KOPT-K1 (cell line): ENCODE measurements at regions not wholly inside any gene's neighbourhood (a gene's known extent, or its start where the extent isn't known, plus 50 kb on each side); places are given as distances from the start of the nearest gene placed in this dataset.
A peak's percentile ranks its signal among the peaks of the same experiment; 100 is the strongest.
"Not testable (repeated sequence)": the region's sequence is repeated elsewhere in the genome, so short reads cannot be mapped to it uniquely, and the experiment has no call there.

Experiments used
- H3K27ac ChIP-seq: fragments of 200-600 bp; sonication (generic); 2 replicates; pipeline ENCODE4 v1.5.1; 2016; ENCODE audit warnings: antibody characterized with exemption, mild to moderate bottlenecking, low read depth, low read length; ENCODE audit not compliant: poor library complexity, severe bottlenecking
- H3K36me3 ChIP-seq: fragments of 200-600 bp; sonication (generic); 2 replicates; pipeline ENCODE4 v1.5.1; 2017; ENCODE audit warnings: antibody characterized with exemption, mild to moderate bottlenecking, low read length, moderate library complexity; ENCODE audit not compliant: insufficient read depth
- H3K9me3 ChIP-seq: fragments of 200-600 bp; sonication (generic); 2 replicates; pipeline ENCODE4 v1.5.1; 2017; ENCODE audit warnings: antibody characterized with exemption, low read length, mild to moderate bottlenecking; ENCODE audit not compliant: insufficient read depth, poor library complexity, severe bottlenecking

DNA sequence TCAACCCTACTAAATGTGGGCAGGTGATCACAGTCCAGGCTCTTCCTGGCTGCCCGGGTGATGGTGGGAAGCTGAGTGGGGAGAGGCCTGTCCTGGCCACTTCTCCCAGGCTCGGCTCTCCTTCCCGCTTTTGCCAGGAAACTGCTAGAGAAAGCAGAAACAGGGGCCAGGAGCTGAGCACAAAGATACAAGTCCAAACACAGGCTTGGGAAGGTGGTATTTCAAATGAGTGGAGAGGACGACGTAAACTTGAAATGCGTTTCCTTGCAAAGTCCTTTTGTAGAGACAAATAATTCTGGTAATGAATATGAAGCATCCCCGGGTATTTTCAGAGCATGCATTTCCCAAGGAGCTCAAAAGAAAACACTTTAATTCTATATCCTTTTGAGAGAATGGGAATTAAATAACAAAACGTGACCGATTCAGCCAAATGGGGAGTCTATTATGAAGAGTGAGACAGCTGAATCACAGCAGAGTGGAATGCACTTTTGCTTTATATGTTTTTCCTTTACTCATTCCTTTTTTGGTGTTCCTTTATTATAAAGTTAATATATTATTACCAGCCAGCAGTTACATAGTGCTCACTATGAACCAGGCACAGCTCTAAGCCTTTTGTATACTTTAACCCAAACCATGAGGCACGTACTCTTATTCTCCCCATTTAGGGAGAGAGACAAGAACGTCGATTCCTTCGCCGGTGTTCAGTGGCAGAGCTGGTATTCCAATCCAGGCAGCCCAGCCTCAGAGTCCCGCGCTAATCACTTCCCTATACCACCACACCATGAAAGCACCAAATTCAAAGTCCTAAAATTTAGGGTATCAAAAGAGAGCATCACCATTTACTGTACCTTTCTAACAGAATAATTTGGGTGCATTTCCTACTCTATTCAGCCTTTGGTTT, 218.2 kb upstream of the KLF14 start:
- Histone ChIP-seq H3K9me3 (no peaks in the 10 kb centered on the region), H3K36me3 (peaks cover 41% of the 10 kb centered on the region), H3K27ac (no peak overlapping the region)

DNA sequence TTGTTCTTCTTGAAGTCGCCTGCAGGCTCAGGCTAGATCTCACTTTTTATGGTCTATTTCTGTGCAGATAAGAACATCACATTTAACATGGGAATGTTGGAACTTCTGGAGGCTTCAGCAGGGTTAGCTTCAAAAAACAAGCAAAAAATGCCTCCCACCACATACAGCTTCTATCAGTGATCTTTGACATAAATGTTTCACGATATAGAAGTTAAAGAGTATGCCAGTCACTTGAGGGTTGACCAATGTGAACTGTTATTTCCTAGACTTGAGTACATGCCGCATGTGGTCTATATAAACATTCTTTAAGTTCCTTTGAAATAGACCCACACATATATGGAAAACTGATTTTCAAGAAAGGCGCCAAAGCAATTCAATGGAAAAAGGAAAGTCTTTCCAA, 219.2 kb upstream of the KLF14 start:
- Histone ChIP-seq H3K36me3 (peaks cover 41% of the 10 kb centered on the region), H3K9me3 (no peaks in the 10 kb centered on the region), H3K27ac (no peak overlapping the region)

DNA sequence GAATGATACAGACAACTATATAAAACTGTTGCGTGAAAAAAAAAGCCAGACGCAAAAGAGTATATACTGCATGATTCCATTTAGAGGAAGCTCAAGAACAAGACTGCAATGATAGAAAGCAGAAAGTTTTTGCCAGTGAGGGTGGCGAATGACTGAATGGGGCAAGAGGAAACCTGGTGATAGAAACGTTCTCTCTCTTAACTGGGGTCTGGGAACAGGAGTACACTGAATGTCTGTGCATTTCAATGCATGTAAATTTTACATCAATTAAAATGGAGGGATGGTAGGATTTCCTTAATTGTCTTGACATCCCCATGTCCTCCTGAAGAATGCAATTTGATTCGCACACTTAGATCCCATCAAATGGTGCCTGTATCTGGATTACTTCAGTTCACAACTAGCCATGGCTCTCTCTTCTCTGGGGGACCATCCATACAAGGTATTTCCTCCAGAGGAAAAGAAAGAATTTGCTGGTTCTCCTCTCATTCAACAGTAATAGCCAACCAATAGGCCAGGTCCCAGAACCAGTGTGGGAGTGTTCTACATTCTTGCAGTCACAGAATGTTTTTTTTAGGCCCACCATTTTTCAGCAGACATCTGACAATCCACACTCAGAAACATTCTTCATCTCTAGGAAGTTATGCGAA, 221.0 kb upstream of the KLF14 start:
- Histone ChIP-seq H3K36me3 (peaks cover 41% of the 10 kb centered on the region), H3K9me3 (no peaks in the 10 kb centered on the region), H3K27ac (no peak overlapping the region)

DNA sequence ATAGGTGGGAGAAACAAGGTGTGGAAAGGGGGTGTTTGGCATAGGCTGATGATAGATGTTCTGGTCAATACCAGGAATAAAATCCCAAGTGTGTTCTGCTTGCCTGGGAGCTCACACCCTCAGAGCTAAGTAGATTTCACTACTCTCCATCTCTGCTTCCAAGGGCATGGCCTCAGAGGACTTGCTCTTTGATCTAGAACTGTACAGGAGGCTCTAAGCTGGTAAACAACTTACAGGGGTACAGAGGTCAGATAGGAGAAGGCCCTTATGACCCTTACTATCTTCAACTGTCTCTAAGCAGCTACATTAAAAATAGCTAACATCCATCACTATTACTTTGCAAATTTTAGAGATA, 221.5 kb upstream of the KLF14 start:
- peak overlapping the region; percentile 58 for H3K27ac ChIP-seq

DNA sequence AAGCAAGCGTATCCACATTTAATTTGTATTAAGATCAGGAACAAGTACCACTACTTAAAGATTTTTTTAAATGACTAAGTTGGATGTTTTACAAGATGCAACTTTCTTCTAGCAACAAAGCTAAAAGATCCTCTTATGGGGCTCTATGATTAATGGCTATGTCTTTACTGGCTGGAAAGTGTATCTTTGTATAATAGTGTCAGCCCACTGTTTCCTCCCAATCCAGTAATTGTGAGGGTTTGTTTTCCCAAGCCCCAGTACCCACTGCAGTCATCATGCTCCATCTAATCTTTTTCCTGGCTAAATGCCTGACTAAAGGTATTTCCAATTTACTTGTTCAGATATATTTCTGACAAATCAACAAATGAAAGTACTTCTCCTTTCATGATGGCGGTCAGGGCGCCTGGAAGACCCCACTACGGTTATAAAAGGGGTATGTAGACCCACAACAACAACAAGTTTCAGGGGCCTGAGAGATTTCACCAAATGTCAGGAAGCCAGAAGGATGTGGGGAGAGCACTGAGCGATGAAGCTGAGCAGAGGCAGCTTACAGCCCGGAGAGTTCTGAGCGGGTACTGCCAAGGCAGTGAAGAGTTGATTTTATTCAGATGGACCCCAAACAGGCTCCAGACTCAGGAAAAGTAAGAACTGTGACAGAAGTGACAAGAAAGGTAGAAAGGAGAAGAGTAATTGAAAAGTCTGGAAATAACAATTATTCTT, 222.6 kb upstream of the KLF14 start:
- Histone ChIP-seq H3K27ac (peak overlapping the region; percentile 58), H3K36me3 (peaks cover 32% of the 10 kb centered on the region), H3K9me3 (no peaks in the 10 kb centered on the region)

More for the DNA sequence above, 221.5 kb upstream of the KLF14 start:
- Histone ChIP-seq H3K9me3 (no peaks in the 10 kb centered on the region), H3K36me3 (peaks cover 41% of the 10 kb centered on the region)

DNA sequence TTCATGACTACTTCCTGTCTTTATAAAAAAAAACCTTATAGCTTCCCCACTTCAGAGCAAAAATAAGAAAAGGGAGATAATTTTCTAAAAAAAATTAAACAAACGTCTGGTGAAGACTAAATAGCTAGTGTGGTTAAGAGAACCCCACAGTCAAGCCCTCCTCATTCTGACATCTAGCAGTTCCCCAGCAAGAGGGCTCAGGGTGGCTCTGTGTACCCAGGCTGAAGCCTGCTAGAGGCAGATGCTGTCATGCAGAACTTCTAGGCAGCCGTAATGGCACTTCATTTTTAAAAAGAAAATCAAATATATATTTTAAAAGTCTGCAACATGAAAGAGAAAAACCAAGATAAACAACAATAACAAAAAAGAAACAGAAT, 223.1 kb upstream of the KLF14 start:
- peak overlapping the region; percentile 58 for H3K27ac ChIP-seq
- peaks cover 27% of the 10 kb centered on the region for H3K36me3 ChIP-seq
- no peaks in the 10 kb centered on the region for H3K9me3 ChIP-seq

DNA sequence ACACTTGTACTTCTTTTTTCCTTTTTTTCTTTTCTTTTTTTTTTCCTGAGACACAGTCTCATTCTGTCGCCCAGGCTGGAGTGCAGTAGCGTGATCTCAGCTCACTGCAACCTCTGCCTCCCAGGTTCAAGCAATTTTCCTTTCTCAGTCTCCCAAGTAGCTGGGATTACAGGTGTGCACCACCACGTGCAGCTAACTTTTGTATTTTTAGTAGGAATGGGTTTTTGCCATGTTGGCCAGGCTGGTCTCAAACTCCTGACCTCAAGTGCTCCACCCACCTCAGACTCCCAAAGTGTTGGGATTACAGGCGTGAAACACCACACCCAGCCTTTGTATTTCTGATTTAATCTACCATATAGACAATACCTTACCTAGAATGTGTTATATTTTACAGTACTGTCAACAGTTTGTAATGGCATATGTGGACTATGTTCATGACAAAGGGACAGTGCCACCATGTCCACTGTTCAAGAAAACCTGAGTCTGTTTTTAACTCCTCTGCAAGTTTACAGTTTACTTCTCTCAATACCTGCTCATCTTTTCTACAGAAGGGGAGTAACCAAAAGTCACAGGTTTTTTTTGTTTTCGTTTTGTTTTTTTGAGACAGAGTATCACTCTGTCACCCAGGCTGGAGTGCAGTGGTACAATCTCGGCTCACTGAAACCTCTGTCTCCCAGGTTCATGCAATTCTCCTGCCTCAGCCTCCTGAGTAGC, 223.9 kb upstream of the KLF14 start:
- peak overlapping the region; percentile 58 for H3K27ac ChIP-seq
- H3K9me3 ChIP-seq = not testable (repeated sequence)
- peaks cover 21% of the 10 kb centered on the region for H3K36me3 ChIP-seq

DNA sequence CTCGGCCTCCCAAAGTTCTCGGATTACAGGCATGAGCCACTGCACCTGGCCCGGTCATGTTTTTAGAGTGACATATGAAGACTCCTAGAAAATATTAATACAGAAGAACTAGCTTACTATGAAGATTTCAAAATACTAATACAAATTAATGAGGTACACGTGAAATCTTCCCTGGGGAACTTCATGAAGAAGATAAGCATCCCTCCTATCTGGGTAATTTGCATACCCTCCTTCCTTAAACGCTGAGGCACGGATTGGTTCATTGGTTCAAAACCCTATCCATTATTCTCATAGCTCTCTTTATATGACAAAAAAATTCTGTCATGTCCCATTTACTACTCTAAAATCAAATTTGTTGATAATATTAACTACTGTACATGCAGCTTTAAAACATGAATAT, 224.8 kb upstream of the KLF14 start:
- H3K36me3 ChIP-seq = peaks cover 21% of the 10 kb centered on the region

DNA sequence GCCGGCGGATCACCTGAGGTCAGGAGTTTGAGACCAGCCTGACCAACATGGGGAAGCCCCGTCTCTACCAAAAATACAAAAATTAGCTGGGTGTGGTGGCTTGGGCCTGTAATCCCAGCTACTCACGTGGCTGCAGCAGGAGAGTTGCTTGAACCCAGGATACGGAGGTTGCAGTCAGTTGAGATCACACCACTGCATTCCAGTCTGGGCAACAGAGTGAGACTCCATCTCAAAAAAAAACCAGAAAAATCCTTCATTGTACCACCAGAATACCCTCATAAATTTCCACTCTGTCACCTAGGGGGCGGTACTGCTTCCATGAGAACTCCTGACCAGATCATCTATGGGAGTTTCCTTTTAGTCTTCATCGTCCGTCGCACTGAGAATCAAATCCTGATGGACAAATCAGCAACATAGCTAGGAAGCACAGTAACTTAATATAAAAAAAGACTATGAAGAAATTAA, 225.8 kb upstream of the KLF14 start:
- Histone ChIP-seq H3K9me3 (no peaks in the 10 kb centered on the region), H3K36me3 (peaks cover 16% of the 10 kb centered on the region), H3K27ac (peak overlapping the region; percentile 74)

More for the DNA sequence above, 224.8 kb upstream of the KLF14 start:
- Histone ChIP-seq H3K9me3 (no peaks in the 10 kb centered on the region), H3K27ac (no peak overlapping the region)

DNA sequence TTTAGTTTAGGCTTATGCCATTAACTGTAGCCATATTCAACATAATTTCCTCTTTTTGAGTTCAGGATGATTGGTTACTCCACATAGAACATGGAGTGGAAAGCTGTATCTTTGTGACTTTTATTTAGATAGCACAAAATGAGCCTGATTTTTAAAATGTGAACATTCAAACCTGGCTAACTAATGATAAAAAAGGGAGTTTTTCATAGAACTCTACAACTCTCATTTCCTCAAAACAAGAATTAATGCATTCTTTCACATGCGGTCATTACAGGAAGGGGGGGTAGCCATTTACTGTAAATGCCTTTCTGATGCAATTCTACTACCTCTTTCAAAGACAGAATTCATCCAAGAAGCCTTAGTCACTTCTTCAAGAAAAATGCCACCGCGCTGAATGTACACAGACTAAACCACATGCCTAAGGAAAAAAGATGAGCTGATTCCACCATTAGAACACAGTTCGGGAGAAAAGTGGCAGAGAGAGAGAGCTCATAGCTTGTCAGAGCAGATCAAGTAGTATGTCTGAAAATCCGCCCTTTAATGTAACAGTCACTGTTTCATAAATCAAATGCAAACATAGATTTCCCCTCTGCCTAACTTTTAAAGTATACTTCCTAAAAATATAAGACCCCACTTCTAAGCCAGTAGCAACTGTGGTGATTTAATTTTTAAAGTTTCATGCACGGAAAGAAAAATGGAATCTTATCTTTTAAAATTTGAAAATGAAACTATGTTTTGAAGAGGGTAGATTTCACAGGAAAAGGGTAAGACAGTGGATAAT, 226.4 kb upstream of the KLF14 start:
- peak overlapping the region; percentile 74 for H3K27ac ChIP-seq
- peaks cover 9% of the 10 kb centered on the region for H3K36me3 ChIP-seq
- no peaks in the 10 kb centered on the region for H3K9me3 ChIP-seq

DNA sequence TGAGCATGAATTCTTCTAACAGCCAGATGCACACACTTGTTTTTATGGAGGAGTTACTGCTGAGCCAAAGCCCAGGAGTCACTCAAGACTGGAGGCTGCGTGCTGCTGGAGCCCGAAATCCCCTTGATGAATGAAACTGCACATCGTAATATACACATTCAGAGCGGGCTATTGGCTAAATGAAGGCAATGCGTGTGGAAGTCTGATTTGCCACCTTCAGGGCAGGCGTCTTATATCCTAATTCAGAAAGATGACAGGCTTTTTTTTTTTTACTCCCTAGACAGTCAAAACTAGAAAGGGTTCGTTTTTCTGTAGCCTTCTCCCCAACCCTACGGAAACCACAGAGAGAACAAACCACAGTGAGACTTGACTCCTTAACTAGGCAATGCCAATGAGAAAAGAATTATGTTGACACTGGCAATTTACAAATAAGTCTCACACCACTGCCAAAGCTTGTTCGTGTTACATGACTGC, 227.2 kb upstream of the KLF14 start:
- Histone ChIP-seq H3K36me3 (peaks cover 2% of the 10 kb centered on the region; the same call in 1 of the 2 replicates), H3K27ac (peak overlapping the region; percentile 74)

DNA sequence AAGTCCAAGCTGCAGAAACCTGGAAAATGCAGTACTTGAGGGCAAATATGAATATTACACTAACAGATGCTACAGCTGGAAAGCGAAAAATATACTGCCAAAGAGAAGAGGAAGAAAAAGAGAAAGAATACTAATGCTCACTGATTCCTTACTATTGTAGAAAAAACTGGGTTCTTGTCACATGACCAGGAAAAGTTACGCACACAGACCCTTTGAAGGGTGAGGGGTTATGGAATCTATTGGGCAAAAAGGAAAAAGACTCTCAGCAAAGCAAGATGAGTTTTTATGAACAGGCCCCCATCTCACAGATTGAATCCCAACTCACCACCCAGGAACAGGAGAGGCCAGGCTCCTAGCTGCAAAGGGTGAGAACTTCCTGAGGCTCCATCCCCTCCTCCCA, 228.1 kb upstream of the KLF14 start:
- peak overlapping the region; percentile 74 for H3K27ac ChIP-seq
- H3K9me3 ChIP-seq = no peaks in the 10 kb centered on the region
- no peaks in the 10 kb centered on the region for H3K36me3 ChIP-seq

More for the DNA sequence above, 227.2 kb upstream of the KLF14 start:
- H3K9me3 ChIP-seq = no peaks in the 10 kb centered on the region

DNA sequence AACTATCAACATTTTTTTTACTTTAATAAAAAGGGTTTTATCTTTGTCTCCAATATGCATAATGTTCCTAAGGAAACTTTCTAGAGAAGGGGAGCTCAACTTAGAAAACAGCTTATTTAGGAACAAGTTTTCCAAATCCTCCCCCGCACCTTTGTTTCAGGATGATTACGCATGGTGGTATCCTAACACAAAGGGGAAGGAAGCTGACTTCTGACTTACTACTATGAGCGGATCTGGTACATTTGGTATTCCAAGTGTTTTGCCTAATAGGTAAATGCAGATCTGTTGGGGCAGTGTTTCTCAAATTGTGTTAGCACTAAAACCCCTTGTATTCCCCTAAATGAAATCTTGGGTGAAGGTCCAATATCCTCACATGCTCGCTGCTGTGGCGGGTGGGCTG, 229.3 kb upstream of the KLF14 start:
- H3K27ac ChIP-seq = no peak overlapping the region
- no peaks in the 10 kb centered on the region for H3K36me3 ChIP-seq
- no peaks in the 10 kb centered on the region for H3K9me3 ChIP-seq

DNA sequence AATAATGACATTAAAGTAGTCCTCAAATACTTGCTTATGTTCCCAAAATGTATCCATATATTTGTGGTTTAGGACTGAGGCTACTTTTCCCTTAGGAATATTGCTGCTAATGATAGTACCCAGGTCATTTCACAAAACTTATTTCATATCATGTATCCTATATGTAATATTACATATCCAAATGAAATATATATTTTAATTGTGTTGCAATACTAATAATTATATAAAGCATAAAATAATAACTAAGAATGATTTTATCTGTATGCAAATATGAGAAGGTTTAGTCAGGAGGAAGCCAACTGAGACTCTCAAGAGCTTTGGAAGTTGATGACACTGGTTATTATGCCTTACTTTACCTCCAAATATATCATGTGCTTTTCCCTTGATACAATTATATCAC, 231.5 kb upstream of the KLF14 start:
- no peak overlapping the region for H3K27ac ChIP-seq
- H3K36me3 ChIP-seq = no peaks in the 10 kb centered on the region
- H3K9me3 ChIP-seq = no peaks in the 10 kb centered on the region
